Stimulated activated CD8-positive, alpha-beta memory T cell treated with anti-CD3 and anti-CD28 coated beads, Interleukin-2, amount 100 ng/mL, for 48 hours (primary cell): ENCODE measurements at regions not wholly inside any gene's neighbourhood (a gene's known extent, or its start where the extent isn't known, plus 50 kb on each side); places are given as distances from the start of the nearest gene placed in this dataset.

Experiments
- DNase-seq, 2 donors: peaks; one replicate each; pipeline ENCODE4 v3.0.0-alpha.2; 2020; ENCODE audit warnings: low read depth in 2 of 2

DNA sequence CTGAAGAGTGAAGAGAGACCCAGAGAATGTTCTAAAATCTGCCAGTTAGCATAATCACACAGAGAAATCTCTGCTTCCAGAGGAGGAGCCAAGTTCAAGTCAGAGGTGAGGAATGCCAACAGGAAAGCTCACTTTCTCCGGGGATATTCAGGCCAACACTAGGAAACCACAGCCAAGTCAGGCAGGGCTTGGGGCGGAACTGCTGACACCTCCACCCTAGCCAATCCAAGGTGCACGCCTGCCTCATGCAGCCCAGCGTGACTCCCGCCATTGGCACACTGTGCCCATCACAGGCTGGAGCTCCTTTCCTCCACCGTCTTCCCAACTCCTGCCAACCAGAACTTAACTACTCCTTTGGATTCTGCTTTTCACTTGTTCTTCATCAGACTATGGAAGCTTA is 374.3 kb upstream of the CCDC196 start:
- DNase-seq = no peak

DNA sequence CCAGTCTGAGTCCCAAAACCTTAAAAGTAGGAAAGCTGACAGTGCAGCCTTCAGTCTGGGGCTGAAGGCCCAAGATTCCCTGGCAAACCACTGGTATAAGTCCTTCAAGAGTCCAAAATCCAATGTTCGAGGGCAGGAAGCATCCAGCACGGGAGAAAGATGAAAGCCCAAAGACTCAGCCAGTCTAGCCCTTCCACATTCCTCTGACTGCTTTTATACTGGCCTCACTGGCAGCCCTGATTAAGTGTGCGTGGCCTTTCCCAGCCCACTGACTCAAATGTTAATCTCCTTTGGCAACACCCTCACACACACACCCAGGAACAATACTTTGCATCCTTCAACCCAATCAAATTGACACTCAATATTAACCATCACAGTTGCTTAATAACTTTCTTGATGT is 372.1 kb upstream of the CCDC196 start:
- no peak for DNase-seq

DNA sequence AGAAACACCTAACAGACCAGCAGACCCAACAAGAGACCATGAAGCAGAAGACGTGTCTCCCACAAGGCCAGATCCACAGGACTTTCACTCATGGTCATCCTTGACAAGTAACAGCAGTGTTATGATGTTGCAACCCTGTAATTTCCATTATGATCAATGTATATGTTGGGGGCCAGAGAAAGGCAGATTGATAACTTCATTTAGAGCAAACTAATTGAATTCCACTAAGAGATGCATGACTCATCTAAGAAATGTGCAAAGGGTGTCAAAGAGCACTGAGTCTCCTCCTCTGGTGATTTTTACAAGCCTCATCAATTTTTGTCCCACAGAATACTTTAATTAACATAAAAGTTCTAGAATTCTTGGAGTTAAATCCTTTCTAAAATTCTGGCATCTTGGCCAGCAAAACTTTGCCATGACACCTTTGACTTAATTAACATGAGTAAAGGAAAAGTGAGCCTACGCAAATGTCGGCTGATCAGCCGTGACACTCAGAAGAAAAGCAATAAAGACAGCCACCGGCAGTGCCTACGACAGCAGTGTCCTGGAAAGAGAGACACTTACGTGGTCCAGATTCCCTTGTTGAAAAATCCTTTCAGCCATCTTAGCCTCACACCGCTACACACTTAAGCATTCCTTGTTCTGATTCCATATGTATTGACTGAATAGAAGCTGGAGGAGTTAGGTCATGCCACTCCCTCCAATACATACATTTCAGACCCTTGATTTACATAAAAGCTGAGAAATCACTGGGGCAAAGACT is 370.2 kb upstream of the CCDC196 start:
- DNase-seq = no peak

DNA sequence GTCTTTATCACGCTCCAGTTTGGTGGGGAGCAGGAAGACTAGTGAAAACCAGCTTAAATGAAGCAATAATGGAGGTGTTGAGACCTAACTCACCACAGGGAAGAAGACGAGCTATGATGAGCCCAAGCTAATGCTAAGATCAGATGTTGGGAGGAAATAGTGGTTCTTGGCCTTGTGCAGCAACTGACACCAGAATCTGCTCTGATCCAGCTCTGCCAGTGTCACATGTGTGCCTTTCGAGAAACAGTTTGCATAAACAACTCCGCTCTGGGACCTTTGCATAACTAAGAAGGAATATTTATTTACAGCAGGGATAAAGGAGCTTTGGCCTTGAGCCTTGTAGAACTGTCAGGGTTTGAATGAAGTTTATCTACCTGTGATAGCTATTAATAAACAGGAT is 369.4 kb upstream of the CCDC196 start:
- no peak for DNase-seq

DNA sequence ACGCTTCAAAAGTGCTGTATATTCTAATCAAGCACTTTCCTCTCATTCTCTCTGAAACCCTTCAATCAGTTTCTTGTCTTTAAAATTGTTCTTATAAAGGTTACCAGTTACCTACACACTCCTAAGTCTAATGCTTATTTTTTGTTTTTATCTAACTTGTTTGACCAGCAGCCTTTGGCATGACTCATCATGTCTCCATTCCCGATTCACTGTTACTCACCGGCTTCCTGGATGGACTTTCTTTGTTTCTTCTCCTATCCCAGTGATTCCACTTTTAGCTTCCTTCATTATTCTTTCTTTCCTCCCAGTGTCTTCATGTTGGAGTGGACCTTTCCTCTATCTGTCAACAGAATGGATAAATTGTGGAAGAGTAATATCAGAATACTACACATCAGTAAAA is 368.6 kb upstream of the CCDC196 start:
- no peak for DNase-seq

DNA sequence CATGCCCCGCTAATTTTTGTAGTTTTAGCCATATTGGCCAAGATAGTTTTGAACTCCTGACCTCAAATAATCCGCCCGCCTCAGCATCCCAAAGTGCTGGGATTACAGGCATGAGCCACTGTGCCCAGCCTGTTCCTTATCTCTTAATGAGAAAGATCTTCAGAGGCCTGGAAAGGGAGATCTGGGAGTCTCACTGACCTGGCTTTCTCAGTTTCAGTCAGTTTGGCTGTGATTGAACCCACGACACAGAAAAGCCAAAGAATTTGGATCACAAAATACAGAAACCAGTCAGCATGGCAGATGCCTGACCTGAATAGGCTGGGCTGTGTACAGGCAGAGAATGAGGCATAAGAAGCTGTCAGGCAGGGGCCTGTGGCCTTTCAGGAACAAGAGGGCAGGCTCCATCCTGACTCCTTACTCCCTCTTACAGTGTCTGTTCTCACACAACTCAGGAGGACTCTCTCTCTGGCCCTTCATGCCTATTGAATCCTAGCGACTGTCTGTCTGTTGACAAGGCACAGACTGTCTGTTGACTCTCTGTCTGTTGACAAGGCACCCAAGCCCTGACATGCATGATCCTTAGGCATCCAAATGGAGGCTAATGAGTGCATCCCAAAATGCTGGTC is 366.5 kb upstream of the CCDC196 start:
- DNase-seq = no peak

DNA sequence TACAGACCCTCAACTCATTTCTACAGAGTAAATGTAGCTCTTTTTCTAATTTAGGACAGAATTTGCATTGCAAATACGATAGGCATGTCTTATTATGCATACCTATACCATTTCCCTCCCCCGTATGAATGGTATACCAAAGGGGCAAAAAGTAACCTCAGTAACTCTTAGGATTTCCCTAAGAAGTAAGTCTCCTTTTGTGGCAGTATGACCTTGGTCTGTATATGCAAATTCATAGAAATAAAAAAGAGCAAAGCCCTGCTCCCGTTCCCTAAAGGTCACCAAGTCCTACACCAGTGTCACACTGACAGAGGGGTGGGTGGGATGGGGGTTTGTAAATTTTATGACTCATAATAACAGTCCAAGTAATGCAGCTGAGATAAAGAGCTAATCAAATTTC is 365.8 kb upstream of the CCDC196 start:
- no peak for DNase-seq

DNA sequence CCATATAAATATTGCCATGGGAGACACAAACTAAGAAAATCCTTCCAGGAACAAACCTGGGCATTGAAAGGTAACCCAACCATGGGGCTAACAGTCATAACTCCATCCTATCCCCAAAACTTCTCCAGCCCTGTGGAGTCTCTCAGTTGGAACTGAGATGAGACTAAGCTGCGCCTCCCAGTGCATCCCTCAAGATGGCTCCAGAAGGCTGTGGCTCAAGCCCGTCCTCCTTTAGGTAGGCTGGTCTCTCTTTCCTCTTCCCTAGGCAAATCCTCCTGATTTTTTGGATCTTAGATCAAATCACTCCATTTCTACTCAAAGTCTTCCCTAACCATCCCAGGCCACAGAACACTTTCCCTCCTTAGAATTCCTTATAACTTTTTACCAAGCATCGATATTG is 364.3 kb upstream of the CCDC196 start:
- no peak for DNase-seq

DNA sequence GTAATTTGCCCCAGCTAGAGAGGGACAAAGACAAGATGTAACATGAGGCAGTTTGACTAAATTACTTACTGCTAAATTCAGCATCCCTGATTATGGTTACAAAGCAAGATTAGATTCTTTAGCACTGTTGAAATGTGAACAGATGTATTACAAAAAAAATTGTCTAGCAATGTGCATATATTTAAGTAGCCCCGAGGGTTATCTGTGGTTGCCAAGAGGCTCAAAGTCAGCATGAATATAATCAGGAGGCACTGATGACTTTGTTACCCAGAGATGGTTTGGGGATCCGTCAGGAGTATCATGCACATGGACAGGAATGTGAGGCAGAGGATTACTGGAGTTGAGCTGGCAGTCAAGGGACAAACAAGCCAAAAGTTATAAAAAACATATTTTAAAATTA is 356.9 kb upstream of the CCDC196 start:
- no peak for DNase-seq

DNA sequence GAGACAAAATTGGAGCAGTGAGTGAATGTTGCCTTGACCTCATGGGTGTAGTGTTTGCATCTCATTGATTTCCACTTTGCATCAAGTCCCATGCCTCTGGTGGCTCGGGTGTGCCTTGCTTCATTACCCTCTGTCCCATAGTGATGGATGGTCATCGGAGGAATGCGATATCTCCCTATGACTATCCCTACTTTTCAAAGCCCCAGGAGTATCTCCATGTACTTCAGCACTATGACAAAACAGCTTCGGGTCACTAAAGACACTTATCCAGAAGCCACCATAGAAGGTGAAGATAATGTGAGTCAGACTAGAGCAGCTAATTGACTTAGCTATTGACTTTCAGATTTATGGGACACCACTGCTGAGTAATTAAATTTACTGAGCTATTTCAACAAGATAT is 355.1 kb upstream of the CCDC196 start:
- no peak for DNase-seq

DNA sequence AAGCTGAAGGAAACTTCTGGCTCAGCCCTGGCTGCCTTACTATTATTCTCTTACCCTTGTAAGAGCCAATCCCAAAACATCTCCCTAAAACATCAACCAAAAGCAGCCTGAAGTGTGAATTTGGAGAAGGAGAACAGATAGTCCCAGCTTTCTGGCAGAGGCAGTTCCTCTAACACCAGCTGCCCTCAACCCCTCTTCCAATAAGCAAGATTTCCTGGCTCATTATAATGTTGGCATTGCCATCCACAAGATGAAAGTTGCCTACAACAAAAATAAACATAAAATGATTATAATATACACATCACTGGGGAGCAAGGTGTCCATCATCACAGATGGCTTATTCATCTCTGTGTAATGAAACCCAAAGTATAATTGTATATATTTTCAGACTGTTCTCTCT is 352.5 kb upstream of the CCDC196 start:
- DNase-seq = no peak

DNA sequence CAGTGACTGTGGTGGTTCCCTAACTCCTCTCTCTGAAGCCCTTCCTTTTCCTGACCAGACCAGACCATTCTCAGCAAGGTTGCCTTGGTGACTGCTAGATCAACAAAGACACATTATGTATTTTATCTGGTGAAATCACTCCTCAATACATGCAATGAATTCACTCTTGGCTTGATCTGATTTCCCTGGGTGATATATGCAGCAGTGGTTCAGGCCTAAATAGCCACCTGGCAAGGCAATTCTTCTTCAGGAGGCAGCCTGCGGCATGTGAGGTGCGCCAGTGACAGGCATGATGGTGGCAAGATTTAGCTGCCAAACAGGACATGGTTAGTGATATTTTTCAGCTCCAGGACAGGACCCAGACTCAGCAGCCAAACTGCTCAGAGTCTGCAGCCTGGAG is 350.3 kb upstream of the CCDC196 start:
- DNase-seq = no peak

DNA sequence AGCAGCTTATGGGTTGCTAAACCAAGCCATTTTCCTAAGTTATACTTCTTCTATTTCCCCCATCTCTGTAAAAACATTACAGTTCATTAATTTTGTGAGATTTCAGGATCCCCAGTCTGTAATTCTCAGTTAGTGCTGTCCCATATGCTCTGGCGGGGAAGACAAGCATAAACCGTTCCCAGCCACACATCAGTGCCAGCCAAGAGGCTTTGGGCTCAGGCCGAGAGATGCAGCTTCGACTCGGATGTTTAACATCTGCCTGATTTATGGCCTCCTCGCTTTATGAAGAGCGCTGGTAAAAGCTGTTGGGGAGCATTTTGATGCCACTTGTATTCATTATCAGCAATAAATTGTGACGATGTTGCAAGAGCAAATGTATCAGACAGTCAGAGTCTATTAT is 349.1 kb upstream of the CCDC196 start:
- no peak for DNase-seq

DNA sequence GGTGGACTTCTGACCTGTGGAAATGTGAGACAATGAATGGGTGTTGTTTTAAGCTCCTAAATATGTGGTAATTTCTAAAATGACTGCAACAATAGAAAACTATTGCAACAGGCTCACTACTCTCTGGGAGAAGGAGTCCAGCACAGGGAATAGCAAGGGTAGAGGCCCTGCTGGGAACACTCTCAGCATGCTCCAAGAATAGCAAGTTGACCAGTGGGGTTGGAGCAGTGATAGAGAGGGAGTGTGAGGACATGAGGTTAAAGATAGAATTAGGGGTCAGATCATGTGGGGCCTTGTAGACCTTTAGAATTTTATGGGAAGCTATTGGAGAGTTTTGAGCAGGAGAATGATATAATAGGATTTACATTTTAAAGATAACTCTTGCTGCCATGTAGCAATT is 346.7 kb upstream of the CCDC196 start:
- DNase-seq = no peak

DNA sequence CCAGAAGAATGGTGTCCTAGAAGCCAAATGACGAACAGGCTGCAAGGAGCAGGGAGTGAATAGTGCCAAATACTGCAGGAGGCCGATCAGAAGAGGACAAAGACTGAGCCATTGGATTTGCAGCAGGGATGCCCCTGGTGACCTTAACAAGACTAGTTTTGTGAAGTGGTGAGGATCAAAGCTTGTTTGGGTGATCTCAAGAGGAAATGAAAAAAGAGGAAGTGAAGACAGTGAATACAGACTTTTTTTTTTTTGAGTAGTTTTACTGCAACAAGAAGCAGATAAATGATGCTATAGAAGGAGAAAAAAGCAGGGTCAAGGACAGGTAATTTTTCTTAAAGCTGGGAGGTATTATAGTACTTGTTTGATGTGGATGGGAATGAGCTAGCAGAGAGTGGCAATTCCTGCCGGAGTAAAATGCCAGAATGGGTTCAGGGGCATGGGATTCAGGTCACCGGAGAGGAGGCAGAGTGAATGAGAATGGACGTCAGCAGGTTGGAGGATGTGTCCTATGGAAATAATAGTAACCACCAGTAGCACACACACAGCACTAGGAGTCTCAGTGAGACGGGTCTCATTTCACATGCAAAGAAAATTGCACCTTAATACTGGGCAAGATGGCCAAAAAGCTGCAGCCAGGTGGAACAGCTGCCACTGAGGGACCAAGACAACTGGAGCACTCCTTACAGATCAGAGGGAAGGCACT is 345.8 kb upstream of the CCDC196 start:
- DNase-seq = no peak

DNA sequence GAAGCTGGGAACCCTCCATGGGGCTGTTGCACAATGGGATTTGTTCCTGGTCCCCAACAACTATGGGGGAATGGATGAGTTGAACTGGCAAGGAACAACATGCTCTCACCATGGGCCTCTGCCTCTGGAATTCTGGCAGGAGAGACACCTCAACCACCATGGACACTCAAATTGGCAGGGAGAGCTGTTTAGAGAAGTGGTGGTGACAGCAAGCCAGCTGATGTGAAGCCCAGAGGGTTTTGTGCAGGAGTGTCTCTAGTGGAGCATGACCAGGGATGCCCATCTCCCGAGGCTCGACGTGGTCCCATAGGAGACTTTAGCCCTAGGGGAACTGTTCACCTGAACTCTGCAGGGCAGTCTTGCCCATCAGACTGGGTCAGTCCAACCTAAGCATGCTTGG is 345.2 kb upstream of the CCDC196 start:
- no peak for DNase-seq

DNA sequence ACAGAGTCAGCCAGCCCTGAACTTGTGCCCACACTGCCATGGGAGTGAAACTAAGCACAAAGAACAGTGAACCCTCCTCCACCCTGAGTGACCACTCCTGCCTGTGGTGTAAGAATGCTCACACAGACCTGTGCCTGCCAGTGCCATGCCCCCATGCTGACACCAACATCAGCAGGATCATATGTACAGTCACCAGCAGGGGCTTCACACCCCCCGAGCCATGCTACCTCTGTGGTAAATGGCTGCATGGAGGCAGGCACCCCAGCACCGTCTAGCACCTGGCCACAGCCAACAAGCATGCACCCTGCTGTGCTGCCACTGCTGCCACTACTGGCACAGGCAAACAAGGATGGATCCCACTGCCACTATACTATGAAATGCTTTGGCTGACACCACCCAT is 344.4 kb upstream of the CCDC196 start:
- DNase-seq = no peak

DNA sequence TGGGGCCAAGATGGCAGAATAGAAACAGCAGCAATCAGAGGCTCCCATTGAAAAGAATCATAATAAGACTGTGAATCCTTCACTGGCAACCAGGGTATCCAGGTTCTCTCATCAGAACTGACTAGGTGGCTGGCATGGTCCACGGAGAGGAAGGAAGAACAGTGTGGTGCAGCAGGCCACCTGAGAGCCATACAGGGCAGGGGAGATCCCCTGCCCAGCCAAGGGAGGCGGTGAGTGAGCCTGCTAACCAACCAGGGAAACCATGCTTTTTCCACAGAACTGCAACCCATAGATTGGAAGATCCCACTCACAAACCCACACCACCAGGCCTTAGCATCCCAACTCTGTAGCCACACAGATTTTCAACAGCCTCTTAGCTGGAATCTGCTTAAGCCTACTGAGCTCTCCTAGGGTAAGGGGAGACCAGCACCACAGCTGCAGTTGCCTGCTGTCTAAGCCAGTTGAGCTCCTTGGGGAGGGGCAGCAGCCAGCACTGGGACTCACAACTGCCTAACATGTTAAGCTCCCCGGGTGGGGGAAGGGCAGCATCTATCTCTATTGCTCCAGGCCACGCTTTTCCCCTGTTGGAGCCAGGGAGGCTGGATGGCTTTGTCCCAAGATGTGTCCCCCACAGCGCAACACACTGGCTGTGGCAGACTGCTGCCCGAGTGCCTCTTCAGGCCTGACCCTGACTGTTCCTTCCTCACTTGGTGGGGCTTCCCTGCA is 342.6 kb upstream of the CCDC196 start:
- DNase-seq = no peak

DNA sequence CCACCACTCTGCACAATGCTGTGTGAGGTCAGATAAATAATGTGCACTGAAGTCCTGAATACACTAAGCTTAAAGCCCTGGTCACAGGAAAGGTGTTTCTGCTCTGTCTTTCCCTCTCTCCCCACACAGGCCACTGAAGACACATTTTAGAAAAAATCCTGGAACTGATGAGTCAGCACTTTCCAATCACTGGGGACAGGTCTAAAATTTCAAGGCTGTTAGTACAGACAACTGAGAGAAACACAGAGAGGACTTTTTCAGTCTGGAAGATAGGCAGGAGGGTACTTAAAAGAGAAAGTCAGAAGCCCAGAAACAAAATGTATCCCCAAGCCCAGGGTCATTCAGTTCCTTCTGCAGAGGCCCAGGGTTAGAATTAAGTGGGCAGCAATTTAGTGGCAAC is 333.9 kb upstream of the CCDC196 start:
- no peak for DNase-seq

DNA sequence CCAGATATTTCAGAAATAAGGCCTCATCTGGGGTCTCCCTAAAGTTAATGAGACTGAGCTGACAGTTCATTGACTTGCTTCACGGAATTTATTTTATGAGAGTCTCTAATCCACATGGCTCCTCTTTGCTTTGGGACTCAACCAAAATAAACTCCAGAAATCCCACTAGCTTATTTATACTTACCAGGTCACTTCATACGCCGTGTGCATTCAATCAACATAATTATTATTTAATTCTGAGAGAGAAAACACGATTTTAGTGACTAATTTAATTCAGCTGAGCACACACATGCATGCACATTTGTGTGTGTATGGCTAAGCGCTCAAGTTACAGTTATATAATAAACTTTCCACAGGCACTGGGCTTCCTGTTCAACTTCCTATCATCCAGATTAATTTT is 333.4 kb upstream of the CCDC196 start:
- no peak for DNase-seq

DNA sequence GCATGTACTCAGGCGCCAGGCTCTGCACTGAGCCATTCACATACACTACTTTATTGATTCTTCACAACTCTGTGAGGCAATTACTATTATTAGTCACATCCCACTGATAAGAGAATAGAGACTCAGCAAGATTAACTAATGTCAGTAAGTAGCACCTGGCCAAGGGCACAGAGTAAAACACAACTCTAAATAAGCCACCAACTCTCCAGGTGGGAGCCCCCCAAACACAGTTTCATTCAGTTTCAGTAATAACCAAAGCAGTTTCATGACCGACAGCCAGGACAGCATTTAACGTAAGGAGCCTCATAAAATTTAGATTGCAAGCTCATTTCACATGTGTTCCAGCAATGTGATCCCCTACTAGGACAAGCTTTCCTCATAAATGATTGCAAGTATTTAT is 323.1 kb upstream of the CCDC196 start:
- no peak for DNase-seq

DNA sequence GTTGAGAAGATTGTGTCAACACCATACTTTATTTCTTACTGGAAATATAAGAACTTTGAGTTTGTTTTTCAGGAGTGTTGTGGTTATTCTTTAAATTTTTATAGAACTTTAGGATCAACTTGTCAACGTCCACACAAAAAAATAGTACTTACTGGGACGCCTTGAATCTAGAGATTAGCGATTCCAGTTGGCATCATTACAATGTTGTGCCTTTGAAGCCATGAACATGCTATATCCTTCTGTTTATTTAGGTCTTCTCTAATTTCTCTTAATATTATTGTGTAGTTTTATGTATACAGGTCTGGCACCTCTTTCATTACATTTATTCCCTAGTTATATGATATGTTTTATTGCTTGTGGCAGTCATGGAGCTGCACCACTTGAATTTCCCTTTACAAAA is 320.8 kb upstream of the CCDC196 start:
- no peak for DNase-seq

DNA sequence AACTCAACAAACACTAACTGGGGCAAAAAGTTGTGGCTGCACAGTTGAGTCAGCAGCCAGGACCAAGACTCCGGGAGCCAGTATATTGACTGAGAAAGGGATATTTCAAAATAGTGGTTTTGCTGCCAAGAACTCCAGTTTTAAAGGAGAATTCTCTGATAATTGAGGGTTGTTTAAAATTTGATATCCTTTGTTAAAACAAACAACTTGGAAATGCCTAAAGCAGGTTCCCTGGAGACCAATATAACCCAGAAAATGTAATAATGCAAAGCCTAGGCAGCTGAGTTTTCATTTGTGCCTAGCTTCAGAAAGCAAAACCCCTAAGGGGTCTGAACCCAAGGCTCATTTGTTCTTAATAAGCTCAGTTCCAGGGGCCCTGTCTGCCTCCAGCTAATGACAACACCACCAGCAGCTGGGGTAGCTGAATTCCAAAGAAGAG is 311.7 kb upstream of the CCDC196 start:
- no peak for DNase-seq
